ENCODE measurements at regions not wholly inside any gene's neighbourhood (a gene's known extent, or its start where the extent isn't known, plus 50 kb on each side); places are given as distances from the start of the nearest gene placed in this dataset.

DNA sequence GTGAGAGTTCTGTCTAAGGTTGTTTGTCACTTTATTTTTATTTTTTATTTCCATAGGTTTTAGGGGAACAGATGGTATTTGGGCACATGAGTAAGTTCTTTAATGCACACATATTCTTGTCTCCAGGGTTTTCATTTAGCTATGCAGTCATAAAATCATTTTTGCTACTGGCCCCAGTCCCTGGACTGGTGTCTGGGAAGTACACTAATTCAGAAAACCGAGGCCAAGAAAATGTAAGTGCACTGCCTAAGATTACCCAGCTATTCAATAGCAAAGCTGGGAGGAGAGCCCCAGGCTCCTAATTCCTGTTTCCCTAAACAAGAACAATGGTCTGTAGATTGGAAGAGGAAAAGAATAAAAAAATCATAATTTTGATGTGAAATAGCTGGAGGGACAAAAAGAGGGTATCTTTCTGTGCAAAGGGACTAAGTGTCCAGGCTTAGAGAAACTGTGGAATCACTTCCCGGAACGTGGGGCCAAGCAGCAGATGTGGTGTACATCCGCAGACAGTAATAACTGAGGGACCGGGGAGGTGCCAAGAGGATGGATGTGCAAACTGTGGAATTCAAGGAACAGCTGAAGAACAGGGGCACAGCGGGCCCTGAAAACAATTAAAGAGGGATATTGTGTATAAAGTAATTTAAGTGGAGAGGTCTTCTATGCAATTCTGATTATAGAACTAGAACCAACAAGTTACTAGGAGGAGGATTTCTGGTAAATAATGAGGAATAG is 236.3 kb downstream of the ACKR3 start:
- no peak for DNase-seq

DNA sequence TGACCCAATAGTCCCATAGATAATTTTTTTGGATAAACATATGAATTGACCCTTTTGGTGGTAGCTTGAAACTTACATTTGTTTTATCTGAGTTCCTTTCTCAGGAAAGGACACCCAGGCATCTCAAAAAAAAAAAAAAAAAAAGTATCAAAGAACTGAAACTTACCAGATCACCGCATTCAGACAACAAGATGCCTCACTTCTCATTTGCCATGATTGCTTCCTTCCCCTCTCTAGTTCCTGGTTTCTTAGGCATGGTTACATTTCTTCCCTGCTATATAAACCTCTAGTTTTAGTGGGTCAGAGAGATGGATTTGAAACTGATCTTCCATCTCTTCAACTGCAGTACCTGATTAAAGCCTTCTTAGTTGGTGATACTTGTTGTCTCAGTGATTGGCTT is 240.1 kb downstream of the ACKR3 start:
- DNase-seq, result no peak

- DNase-seq, result no peak
These were observed 241.5 kb downstream of the ACKR3 start for GRCh38 chr2:236811062-236811656.

DNA sequence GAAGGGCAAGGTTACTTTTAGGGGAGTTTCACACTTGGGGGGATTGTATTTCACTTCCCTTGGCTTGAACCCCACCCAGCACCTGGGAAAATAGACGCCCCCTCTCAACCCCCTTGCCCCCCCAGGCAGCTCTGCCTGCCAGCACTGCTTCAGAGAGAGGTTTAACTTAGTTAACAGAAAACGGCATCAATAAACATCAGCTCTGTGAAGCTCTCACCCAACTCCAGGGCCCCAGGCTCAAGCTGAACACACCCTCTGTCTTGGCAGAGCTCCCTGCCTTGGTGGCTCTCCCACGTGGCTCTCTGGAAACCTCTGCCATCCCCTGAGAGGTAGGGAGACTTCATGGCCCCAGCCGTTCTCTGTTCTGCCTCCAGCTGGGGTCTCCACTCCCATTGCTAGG is 244.1 kb downstream of the ACKR3 start:
- no peak for DNase-seq

DNA sequence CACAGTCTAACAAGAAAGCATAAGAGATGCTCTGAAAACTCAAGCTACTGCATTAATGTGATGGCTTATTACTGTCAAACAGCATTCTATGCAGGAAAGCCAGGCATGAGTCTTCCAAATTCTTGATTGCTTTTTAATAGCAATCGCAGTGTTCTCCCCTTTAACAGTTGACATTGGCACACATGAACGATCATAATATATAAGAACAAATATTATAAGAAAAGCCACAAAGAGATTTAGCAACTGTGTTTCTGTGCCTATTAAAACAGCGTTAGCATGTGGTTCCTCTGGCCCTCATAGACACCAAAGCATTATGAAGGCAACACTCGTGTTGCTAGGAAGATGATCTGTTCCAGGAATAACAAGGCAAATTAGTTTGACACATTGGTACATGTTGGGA is 245.0 kb downstream of the ACKR3 start:
- no peak for DNase-seq

GRCh38 chr2:236815746-236816145 is 246.1 kb downstream of the ACKR3 start:
- DNase-seq, result no peak

GRCh38 chr2:236816197-236817170 is 246.9 kb downstream of the ACKR3 start:
- no peak for DNase-seq

GRCh38 chr2:236818281-236819045 is 248.8 kb downstream of the ACKR3 start:
- no peak for DNase-seq

- no peak for DNase-seq
These were observed 249.8 kb downstream of the ACKR3 start for GRCh38 chr2:236819275-236820002.

DNA sequence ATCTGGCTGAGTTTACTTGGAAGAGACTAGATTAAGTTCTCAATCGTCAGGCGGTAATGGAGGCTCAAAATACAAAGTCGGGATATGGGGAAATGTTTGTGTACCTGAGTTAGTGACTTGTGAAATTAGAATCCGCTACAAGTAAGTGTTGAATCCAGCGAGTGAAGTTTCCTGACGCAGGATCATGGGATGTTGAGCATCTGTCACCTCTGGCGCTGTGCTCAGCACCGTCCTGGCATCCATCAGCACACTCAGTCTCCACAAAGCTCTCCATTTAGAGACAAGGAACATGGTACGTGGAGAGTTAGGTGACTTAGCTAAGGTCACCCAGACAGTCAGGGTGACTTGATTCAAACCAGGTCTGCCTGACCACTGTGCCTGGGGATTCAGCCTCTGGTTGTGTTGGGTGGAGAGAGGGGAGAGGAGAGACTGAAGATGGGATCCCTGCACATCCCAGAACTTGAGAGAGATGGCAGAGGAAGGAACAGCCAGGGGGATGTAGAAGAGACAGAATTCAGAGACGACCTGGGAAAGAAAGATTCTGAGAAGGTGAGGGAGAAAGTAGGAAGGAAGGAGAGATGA is 251.2 kb downstream of the ACKR3 start:
- DNase-seq, result no peak

- DNase-seq, result no peak
These were observed 253.5 kb downstream of the ACKR3 start for GRCh38 chr2:236823041-236823629.

- DNase-seq, result no peak
These were observed 254.3 kb downstream of the ACKR3 start for GRCh38 chr2:236823963-236824362.

DNA sequence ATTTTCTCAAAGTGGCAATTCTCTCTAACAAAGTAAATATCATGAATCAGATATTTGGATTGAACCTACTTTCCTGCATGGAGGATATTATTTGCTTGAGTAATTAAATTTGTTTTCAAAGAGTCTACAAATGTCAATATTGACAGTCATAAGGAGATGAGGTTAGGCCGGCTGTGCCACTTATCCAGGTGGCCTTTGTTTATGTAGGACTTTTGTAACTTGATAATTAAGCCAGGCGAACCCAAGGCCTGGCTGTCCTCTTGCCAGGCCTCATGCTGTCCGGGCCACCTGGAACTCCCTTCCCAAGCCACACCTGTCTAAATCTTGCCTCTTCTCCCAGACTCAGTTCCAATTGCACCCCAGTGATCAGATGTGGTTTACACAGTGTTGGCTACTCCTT is 255.2 kb downstream of the ACKR3 start:
- no peak for DNase-seq

DNA sequence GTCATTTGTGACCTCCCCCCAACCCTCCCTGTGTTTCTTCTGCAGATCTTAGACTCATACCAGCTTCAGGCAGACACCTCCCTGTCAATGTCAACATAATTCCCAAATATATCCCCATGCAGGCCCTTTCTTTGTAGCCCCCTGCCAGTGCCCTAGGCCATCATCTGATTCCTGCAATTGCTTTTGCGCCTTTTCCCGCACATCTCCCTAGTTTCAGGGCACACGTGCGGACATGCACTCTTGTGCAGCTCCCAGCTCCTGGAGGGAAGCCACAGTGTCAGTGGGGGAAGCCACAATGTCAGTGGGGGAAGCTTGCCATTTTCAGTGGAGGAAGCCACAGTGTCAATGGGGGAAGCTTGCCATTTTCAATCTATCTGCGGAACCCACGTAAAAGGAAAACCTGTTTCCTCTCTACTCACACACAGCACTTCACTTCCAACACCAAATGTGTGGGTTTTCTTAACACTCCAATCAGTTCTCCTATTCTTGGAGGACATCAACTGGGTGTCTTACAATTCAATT is 256.4 kb downstream of the ACKR3 start:
- no peak for DNase-seq

- no peak for DNase-seq
These were observed 257.1 kb downstream of the ACKR3 start for GRCh38 chr2:236826606-236827156.

- no peak for DNase-seq
These were observed 257.7 kb upstream of the COPS8 start for GRCh38 chr2:236827997-236828396.

GRCh38 chr2:236828820-236829219 is 256.9 kb upstream of the COPS8 start:
- DNase-seq, result no peak

- no peak for DNase-seq
These were observed 254.8 kb upstream of the COPS8 start for GRCh38 chr2:236830926-236831325.

DNA sequence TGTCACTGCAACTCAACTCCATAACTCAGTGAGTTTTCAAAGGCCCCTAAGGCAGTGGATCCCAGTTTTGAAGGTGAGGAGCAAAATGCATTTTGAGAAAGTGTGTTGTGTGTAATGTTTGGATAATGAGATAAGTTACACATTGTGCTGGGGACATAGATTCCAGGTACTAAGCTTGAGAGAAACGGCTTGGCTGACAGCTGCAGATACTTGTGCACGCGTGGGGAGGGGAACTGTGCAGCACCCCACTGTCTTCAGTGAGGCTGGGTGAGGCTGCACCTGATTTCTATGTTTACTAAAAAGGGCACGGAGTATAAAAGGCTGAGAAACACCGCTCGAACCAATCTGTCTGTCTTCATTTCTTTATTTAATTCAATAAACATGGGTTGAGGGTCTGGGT is 254.0 kb upstream of the COPS8 start:
- no peak for DNase-seq

DNA sequence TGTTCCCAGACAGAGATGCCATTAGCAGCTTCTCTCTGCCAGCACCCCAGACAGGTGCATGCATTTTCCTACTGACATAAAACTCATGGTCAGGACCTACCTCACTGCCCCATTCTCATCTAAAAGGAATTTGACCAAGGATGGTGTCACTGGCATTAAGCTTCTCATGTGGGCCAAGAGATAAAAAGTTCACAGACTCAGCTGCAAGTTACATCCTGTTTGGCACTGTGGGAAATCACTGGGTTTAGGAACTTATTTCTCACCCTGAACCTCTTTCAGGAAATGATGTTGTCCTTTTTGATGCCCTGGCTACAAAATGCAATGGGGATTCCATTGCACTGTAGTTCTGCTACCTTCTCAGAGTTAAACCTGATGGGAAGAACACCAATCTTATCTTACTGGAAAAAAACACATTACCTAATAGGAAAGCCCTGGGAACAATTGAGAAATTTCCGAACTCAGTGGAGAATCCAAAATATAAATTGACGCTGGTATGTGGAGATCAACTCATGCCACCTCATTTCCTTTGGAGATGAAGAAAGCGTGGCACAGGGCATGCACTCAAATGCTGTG is 252.1 kb upstream of the COPS8 start:
- DNase-seq, result no peak

Measured in stimulated activated naive CD4-positive, alpha-beta T cell treated with Interleukin-2 at 50 U/mL for 16 hours (primary cell).